Smooth muscle cell of the brain vasculature (primary cell): ENCODE measurements at regions not wholly inside any gene's neighbourhood (a gene's known extent, or its start where the extent isn't known, plus 50 kb on each side); places are given as distances from the start of the nearest gene placed in this dataset.

Experiments used
- DNase-seq: peaks from one replicate; pipeline ENCODE4 v3.0.0-alpha.2; 2012; ENCODE audit warnings: low read depth, low spot score

DNA sequence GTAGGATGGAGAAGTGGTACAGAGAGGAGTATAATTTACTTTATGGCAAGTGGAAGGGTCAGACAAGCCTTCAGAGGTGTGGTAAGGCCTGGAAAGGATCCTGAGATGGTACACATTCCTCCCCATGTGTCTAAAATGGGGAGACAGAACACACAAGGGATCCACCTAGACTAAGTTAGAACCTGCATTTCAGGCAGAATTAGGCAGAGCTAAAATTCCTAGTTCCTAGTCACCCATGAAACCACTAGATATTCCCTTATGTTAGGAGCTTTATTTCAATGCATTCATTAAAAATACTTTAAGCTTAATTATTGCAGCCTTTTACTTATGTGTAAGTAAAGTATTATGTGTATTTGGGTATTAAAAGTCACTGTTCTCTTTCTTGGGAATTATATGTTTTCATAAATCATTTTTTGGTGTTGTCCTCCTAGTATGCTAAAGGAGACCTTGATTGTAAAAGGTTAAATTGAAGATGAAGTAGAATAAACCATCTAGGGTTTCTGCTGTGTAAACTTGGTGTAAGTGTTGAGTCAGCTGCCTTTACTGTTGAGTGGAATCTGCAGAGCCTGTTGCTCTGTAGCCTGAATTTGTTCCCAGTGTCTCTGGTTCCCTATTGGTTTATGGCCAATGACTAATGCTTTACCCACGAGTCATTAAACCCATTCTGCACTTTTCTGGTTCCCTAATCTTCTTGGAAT is 423.2 kb downstream of the ATP23 start:
- DNase-seq: peak; percentile 47

DNA sequence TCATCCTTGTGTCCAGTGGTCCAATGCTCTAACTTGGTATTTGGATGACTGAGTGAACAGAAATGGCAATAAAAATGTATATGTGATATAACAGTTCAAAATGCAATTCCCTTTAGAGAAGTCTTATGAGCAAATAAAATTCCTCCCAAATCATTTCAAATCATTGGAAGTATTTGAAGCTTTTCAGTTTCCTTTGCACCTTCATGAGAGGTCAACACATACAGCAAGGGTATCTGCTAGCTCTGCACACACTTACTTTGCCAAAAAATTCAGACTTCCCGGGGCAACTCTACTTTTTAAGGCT is 423.7 kb downstream of the ATP23 start:
- DNase-seq: no peak

DNA sequence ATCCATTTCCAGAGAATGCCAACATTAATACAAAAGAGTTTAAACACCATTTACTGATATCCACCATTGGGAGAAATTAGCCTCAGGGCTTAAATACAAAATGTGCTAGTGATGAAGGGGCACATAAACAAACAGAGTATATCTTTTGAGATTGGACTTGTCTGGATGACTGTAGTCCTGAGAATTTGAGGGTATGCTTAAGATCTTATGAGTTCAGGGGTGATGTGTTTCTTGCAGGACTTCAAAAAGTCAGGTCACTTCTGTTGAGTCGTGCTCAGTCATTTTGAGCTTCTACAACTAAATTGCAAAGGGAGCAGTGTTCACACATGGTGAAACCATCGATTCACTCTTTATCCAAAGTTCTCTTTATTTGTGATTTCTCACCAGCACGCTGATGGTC is 425.7 kb downstream of the ATP23 start:
- DNase-seq: no peak

DNA sequence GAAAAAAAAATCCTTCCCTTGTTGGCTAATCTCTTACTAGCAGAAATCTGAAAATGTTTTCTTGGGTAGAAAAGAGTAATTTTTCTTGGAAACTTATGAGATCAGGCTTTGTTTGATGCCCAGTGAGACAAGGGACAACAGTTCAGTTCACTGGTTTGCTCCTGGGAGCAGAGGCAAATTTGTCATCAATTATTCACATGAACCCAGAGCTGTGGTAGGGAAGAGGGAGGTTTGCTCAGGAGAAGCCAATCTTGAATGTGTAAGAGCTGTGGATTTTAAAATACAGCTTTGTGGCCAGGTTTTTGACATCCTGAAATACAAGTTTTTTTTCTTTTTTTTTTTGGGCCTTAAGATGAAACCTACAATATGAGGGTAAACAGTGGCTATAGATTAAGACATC is 426.6 kb downstream of the ATP23 start:
- no peak for DNase-seq

DNA sequence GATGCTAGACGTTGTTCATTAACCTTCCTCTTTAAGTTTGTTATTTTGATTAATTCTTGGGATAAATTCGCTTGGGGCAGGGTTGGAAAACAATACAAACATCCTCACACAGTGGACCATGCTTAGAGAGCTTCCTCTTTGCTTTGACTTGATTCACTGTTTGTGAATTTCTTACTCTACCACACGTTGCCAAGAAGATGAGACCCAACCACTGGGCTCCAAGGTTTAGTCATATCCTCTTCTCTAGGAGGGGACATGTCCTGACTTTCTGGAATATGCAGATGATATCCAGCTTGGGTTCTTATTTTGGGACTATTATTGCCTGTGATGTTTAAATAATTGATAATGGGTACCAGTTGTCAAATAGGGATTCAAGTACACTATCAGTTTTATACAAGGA is 428.2 kb downstream of the ATP23 start:
- no peak for DNase-seq

DNA sequence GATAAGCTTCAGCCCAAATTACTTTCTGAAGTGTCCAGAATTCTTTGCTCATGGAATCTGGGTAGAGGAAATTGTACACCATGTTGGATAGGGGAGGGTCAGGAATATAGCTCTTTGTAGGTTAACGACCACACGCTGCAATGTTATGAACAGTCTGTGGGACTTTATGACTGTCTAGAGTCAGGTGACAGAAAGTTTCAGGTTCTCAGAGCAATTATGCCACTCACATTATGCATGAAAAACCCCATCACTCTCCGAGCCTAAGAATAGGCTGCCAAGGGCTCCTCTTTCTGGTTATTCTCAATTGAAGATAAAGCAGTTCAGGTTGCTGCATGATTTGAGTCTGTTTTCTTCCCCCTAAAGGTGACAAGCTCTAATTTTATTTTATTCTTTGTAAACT is 430.9 kb downstream of the ATP23 start:
- no peak for DNase-seq

DNA sequence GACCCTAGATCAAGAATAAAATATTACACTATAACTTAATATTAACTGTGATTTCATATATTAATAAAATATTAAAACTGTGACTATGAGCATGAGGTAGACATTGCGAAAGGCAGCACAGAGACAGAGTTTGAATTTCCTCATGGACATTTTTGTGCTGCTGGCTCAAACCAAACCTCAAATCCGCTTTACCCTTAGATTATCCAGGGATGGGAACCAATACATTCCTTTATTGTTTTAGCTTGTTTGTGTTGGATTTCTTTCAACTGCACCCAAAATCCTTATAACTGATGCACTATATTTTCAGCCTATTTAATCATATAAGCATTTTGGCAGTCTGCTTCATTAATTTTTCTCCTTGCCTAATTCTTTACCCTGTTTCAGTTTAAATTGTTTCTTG is 436.7 kb downstream of the ATP23 start:
- no peak for DNase-seq

DNA sequence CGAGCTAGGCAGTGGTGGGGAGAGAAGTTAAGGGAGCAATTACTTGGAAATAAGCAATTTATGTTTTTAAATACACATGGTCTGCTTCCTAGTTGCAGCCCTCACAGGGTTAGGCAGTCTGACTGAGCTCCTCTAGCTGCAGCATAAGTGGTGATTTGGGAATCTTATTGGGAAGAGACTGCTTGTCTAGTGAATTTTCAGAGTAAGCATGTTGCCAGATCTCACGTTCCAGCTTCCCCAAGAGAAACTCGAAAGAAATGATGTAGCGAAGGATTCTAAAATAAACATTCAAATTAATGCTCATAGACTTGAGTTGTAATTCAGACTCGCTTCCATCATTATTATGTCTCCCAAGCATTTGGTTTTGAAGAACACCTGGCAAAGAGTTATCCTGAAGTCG is 440.2 kb downstream of the ATP23 start:
- no peak for DNase-seq

DNA sequence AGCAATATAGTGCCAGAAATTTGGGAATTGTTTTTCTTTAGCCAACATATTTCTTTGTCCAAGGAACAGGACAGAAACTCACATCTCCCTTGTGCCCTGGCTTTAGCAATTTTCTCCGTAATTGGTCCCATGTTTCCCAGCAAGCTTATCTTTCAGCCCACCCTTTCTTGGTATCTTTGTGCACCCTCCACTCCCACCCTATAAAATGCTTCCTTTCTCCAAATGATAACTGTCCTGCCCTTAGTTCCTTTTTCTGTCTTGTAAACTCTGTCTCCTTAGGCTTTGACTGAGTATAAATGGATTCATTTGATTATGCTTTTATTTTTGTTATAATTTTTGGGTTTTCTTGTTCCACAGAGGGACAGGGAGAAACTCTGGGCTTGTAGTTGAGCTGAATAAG is 442.8 kb downstream of the ATP23 start:
- no peak for DNase-seq

DNA sequence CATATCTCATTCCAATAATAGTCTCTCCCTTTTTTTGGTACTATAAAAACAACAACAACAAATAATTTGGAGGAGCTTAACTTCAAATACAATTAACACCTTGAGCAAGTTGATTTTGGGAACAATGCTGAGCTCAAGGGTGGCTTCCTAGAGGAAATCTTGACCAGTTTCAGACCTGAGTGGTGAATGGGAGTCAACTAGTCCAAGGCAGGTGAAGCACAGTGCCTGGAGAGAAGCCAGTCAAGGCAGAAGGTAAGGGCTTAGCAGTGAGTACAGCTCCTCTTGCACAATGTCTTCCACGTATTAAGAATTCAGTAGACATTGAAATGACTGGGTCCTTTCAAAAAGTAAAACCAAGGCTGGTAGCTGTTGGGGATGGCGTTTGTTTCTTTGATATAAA is 444.8 kb downstream of the ATP23 start:
- DNase-seq: no peak

DNA sequence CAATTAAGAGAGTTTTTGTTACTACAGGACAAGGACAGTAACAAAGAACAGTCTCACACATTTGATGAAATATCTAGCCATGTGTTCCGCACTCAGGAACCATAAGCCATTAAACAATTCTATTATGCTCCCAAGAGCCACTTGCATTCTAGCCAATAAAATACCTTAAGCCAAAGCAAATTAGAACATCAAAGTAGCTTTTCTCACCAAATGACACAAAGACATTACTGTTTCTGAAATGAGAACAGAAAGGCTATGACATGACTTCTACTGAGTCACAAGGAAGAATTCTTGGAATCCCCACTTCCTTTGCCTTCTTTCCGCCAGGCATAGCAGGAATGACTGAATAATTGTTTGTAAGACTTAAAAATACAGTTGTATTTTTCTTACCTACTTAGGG is 445.8 kb downstream of the ATP23 start:
- no peak for DNase-seq

DNA sequence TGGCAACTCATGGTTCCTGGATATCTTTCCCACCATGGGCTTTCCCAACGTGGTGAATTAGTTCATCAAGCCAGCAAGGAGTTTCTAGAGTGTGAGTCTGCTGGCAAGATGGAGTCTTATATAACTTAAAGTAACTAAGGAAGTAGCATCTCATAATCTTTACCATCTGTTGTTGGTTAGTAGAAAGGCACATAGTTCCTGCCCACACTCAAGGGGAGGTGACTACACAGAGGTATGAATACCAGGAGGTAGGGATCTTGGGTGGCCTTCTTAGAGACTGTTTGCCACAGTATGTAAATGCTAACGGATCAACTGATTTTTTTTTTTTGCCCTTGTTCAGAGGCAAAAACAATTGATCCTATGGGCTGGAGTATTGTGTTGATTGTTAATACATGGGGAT is 446.9 kb downstream of the ATP23 start:
- no peak for DNase-seq

DNA sequence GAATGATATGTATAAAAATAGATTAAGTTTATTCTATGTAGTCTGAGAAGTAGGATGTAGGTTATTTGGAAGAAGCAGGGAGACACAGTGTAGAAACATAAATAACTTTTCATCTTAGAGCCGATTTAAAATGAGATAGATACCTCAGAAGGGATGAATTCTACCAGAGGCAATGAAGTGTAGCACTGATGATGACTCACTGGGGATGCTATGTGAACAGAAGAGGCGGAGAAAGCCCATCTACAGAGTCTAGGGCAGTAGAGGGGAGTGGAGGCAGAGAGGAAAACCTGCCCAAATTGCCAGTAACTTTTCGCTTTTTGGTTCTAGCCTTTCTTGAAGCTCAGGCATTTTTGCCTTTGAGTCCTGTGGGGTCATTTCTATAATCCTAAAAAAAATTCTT is 451.8 kb downstream of the ATP23 start:
- no peak for DNase-seq

DNA sequence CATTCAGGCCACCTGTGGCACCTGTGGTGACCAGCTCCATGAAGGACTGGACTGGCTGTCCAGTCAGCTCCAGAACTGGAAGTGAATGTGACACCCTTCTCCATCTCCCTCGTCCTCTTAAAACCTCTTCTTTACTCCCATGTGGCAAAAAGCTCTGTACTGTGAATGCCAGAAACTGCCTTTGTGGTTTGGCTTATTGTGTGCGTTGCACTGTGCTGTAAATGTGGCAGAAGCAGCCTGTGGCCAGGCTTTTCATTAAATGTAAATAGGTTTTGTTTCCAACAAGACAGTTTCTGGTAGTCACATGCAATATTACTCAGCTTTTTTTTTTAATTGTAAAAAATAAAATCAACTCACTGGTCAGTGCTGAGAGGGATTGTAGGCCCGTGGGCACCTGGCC is 453.7 kb downstream of the ATP23 start:
- no peak for DNase-seq

DNA sequence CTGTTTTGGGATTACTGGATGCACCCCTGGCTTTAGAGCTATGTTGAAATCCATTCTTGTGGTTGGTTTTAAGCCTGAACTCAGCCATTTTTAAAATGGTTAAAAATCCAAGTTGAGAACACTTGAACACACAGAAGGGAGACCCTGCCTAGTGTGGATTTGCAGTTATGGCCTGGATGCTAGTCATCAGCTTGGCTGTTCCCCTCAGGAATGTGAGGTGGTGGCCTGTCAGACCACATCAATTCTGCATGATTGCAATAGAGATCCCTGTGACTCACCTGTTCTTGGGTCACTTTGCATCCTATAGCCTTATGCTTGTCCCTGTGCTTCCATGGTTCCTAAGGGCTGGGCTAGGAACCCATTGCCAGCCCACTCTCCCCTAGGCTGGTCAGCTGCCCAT is 454.1 kb downstream of the ATP23 start:
- no peak for DNase-seq

DNA sequence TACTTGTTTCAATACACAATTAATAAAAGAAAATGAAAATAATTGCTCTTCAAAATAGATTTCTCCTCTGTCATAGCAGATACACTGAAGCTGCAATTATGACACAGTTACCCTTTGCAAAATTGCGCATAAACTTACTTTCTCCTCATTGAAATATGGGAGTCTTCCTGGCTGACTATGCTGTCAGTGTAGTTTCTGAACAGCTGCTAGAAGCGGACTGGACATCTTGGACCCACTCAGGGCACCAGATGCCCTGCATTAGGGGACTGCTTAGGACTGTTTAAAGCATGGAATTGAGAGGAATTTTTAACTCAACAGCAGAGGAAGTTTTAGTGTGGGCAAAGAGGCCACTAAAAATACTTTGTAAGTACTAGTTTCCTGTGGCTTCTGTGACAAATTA is 454.9 kb downstream of the ATP23 start:
- DNase-seq: no peak

DNA sequence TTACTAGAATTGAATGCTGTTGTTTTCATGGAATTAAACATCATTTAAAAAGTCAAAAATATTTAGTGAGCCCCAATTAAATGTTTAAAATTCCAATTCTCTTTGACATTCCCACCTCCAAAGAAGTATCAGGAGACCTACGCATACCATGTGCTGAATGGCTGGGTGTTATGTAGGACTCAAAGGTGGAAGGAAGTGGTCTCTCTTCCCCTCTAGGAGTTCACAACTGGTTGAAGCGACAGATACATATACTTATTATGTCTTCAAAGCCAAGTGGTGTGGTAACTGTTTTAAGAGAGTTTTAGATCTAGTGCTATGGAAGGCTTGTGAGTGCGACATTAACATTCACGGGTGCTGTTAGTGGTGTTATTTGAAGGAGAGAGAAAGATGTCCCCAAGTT is 464.0 kb downstream of the ATP23 start:
- no peak for DNase-seq

DNA sequence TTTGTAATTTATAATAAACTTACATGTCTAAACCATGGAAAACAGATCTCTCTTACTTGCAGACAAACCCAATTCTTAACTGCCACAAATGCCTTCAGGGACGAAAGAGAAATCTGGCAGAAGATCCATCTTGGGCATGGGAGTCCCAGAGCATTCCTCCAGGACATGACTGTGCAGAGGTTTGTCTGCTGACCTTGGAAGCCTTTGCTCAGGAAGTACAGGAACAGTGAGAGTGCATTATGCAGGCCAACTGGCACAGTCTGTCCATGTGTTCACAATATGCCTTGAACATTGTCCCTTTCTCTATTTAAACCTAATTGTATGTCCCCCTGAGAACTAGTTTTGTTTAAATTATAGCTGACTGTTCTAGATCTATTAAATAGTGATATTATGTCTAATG is 467.1 kb downstream of the ATP23 start:
- no peak for DNase-seq

DNA sequence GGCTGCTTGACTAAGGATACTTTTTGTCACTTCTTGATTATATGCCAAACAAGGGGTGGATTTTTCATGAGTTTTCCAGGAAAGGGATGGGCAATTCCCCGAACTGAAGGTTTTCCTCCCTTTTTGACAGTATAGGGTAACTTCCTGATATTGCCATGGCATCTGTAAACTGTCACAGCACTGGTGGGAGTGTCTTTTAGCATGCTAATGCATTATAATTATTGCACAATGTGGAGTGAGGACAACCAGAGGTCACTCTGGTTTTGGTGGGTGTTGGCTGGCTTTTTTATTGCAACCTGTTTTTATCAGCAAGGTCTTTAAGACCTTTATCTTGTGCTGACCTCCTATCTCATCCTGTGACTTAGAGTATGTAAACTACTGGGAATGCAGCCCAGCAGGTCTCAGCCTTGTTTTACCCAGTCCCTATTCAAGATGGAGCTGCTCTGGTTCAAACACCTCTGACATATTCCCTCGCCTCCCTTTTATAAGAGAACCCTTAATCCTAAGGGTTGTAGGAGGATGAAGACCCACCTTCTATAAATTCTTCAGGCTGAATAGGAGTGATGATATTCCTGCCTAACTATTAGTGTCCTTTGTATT is 471.2 kb downstream of the ATP23 start:
- no peak for DNase-seq

DNA sequence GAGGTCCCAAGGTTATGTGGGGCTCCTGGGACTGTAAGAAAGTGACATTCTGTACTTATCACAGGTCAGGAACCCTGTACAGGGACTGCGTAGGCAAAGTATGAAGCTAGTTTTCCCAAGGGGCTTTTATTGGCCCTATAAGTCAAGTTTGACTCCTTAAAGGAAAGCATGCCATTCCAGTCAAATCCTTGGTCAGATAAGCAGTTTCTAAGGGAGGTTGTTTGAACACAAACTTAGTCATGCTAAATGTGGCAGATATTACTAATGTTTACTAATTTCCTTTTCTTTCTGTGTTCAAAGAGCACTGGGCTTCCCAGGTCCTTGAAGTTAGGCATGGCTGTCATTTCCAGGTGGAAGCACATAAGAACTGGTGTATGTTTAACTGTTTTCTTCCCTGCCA is 472.4 kb downstream of the ATP23 start:
- no peak for DNase-seq

DNA sequence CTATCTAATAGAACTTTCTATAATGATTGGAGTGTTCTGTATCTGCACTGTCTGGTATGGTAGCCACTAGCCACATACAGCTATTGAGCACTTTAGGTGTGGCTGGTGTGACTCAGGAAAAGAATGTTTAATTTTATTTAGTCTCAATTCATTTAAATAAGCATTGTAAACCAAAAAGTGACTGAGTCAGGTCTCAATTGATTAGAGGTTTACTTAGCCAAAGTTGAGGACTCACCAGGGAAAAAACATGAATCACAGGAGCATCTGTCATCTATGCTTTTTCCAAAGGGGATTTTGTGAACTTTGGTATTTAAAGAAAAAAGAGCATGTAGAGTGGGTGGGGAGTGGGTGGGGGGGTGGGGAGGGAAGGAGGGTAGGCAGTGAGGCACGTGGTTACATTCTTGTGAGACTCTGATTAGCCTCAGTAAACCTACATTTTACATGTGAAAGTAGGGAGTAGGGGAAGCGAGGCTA is 473.1 kb downstream of the ATP23 start:
- no peak for DNase-seq

DNA sequence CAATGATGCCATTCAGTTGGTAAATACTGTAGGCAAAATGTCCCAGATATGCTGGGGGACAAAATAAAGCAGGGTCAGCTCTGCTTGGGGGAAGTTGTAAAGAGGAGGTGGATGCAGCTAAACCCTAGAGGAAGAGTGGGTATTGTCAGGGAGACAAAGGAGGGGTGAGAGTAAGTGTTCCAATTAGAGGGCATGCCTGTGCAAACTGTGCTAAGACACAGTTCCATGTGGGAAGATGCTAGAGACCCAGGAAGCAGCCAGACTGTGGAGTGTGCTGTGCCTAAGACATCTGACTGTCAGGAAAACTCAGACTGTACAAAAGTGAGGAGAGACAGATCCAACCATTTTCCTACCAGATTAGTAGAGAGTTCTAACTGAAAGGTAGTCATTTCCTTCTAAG is 474.3 kb downstream of the ATP23 start:
- no peak for DNase-seq

DNA sequence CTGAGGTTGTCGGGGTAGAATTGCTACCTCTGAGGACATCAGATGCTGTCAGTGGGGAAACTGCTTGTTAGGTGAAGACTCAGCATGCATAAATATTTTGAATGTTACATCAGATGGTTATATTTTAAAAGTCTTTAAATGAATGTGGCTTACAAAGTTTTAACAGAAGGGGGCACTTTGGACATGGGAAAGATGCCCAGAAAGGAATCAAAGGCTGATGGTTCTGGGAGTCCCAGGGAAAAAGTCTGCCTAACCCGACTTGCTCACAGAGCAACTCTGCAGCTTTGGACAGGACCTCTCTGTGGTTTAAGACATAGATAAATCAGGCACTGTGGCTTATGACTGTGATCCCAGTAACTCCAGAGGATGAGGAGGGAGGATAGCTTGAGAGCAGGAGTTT is 474.9 kb downstream of the ATP23 start:
- DNase-seq: peak; percentile 55

DNA sequence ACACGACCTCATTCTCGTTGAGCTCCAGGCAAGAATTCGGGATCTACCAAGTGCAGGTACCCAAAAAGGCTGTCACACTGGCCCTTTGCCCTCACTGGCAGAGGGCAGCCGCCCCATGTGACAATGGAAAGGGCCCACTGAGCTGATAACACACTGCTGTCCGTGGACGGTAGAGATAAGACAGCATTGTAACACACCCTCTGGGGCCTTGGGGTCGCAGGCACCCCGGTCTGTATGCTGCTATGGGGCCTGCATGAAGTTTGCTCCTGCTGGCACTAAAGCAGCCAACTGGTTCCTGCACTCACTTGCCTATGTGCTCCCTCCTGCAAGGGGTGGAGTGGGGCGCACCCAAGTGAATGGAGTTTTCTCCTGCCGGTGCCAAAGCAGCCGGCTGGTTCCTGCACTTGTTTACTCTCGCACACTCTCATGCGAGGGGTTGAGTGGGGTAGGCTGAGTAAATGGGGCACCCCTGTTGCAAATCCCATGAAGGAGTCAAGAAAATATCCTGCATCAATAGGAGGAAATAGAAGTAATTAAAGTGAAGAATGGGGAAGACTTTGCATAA is 477.9 kb downstream of the ATP23 start:
- DNase-seq: no peak
